Muscle of leg (tissue), 3 donors: ENCODE measurements at regions not wholly inside any gene's neighbourhood (a gene's known extent, or its start where the extent isn't known, plus 50 kb on each side); places are given as distances from the start of the nearest gene placed in this dataset.
"Not testable (repeated sequence)": the region's sequence is repeated elsewhere in the genome, so short reads cannot be mapped to it uniquely, and the experiment has no call there.

Experiments
- DNase-seq: peaks from one replicate; pipeline ENCODE4 v3.0.0; 2013
- H3K27ac ChIP-seq: one replicate; pipeline ENCODE4 v1.5.1; 2013; ENCODE audit warnings: mild to moderate bottlenecking, low read length, control low read depth
- H3K27me3 ChIP-seq: one replicate; pipeline ENCODE4 v1.6.1; 2013; ENCODE audit warnings: low read length; ENCODE audit not compliant: control insufficient read depth, insufficient read depth
- H3K36me3 ChIP-seq: one replicate; pipeline ENCODE4 v1.6.1; 2013; ENCODE audit warnings: low read length; ENCODE audit not compliant: control insufficient read depth, insufficient read depth
- H3K4me1 ChIP-seq: one replicate; pipeline ENCODE4 v1.6.1; 2013; ENCODE audit warnings: low read length; ENCODE audit not compliant: control insufficient read depth, insufficient read depth
- H3K4me3 ChIP-seq: one replicate; pipeline ENCODE4 v1.5.1; 2013; ENCODE audit warnings: low read length, control low read depth
- H3K9me3 ChIP-seq: replicated peaks from 2 replicates; pipeline ENCODE4 v1.6.1; 2013; ENCODE audit warnings: low read depth, low read length; ENCODE audit not compliant: control insufficient read depth
- WGBS: methylation state at CpG from one replicate; pipeline ENCODE4 v1.1.5; 2013; ENCODE audit warnings: missing lambda C conversion rate; ENCODE audit not compliant: insufficient coverage; 5-methylcytosine and 5-hydroxymethylcytosine counted together

DNA sequence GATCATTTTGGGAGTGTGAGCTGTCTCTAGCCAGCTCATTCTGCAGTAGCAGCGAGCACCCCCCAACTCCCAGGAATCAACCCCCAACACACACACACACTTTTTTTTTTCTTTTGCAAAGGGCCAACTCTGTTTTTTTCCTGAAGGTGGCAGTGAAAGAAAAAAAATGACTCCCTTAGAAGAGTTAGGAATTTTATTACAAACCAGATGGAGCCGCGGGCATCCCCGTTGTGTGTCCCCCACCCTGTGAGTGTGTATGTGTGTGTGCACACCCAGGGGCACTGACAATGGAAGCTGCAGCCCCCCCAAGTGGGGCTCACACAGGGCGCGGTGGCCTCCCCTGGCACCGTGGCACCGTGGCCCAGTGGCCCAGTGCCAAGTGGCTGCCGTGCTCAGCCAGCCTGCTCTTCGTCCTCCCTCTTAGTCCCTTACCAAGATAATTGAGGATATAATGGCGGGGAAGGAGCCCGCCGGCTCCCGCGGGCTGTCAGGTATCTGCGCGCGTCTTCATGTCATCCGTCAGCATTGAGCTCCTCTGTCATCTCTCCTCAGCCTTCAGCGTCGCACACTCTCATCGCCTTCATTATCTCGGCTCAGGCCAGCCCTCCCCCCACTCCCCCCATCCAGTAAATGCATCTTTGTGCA is 314.1 kb downstream of the ZNF536 start:
- Histone ChIP-seq H3K4me3 (no peak overlapping the region), H3K27ac (no peak overlapping the region), H3K27me3 (peaks cover 2% of the 10 kb centered on the region), H3K9me3 (no peaks in the 10 kb centered on the region), H3K4me1 (peaks cover 38% of the 10 kb centered on the region), H3K36me3 (no peaks in the 10 kb centered on the region)
- WGBS, result 79% methylated on average over 10 of the region's 23 CpGs
- peak; percentile 78 for DNase-seq

DNA sequence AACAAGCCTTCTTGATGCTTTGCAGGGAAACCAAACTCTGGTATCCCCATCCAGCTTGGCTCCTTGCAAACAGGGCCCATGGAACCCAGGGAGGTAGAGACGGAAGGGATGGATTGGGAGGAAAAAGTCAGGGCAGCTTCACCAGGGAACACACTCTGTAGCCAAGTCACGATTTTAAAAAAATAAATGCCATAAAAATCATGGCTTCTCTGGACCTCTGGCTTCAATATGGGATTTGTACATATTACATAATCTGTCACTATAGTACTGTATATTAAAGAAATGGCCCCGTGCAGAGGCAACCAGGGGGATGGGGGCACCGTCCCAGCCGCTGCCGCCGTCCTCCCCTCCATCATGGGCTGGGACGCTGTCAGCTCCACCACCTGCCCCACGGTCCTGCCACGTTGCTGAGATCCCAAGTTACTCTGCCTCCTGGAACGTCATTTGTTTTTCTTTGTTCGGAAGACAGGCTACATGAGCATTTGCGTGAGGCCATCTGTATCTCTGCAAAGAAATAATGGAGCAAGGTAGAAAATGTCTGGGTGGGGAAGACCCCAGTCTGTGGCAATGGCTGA is 313.3 kb downstream of the ZNF536 start:
- Histone ChIP-seq H3K27ac (no peak overlapping the region), H3K27me3 (peaks cover 2% of the 10 kb centered on the region), H3K9me3 (no peaks in the 10 kb centered on the region), H3K4me1 (peaks cover 34% of the 10 kb centered on the region), H3K36me3 (no peaks in the 10 kb centered on the region), H3K4me3 (no peak overlapping the region)
- WGBS, result 56% methylated on average over 11 of the region's 13 CpGs
- DNase-seq, result no peak

DNA sequence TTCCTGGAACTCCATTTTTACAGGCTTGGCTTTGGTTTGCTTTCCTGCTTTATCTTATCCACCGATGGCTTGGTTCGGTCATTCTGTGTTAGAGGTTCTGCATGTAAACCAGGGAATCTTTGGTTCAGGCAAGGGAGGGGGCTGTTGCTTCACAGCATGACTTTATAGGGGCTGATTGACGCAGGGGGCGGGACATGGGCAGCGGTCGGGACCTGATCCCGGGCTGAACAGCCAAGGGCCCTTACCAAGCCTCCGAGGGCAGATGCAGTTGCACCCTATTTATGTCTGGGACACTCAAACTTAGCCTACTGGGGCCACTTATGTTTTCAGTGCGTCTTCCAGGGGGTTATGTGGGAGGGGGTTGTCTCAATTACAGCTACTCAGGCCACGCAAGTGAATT is 312.4 kb downstream of the ZNF536 start:
- Histone ChIP-seq H3K27ac (no peak overlapping the region), H3K4me1 (peaks cover 37% of the 10 kb centered on the region), H3K36me3 (no peaks in the 10 kb centered on the region), H3K9me3 (no peaks in the 10 kb centered on the region), H3K27me3 (peaks cover 2% of the 10 kb centered on the region), H3K4me3 (no peak overlapping the region)
- no peak for DNase-seq
- WGBS, result 64% methylated on average over 7 of the region's 10 CpGs

DNA sequence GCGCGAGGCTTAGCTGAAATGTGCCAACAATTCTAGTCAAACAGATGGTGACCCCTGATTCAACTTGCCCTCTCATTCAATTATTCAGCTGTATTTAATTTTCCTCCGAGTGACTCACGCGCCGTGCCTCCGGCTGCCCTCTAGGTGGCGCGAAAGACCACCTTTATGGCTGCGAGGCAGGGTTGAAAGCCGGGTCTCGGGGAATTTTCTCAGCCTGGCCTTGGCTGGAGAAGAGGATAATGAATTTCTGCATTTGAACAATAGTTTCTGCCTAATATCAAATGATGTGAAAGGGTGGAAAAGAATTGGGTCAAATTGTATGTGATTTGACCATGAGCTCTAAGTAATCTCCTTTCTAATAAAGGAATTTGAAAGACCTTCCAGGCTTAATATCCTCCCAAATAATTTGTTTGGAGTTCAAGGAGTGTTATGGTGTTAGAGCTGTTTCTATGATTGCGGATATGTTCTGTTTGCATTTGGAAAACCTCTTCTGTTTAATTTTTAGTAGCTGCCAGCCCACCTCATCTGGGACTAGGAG is 310.9 kb downstream of the ZNF536 start:
- Histone ChIP-seq H3K4me1 (peaks cover 52% of the 10 kb centered on the region), H3K9me3 (no peaks in the 10 kb centered on the region), H3K27ac (no peak overlapping the region), H3K4me3 (no peak overlapping the region), H3K27me3 (peaks cover 2% of the 10 kb centered on the region), H3K36me3 (no peaks in the 10 kb centered on the region)
- peak; percentile 96 for DNase-seq
- 0% methylated on average over 5 of the region's 13 CpGs for WGBS

DNA sequence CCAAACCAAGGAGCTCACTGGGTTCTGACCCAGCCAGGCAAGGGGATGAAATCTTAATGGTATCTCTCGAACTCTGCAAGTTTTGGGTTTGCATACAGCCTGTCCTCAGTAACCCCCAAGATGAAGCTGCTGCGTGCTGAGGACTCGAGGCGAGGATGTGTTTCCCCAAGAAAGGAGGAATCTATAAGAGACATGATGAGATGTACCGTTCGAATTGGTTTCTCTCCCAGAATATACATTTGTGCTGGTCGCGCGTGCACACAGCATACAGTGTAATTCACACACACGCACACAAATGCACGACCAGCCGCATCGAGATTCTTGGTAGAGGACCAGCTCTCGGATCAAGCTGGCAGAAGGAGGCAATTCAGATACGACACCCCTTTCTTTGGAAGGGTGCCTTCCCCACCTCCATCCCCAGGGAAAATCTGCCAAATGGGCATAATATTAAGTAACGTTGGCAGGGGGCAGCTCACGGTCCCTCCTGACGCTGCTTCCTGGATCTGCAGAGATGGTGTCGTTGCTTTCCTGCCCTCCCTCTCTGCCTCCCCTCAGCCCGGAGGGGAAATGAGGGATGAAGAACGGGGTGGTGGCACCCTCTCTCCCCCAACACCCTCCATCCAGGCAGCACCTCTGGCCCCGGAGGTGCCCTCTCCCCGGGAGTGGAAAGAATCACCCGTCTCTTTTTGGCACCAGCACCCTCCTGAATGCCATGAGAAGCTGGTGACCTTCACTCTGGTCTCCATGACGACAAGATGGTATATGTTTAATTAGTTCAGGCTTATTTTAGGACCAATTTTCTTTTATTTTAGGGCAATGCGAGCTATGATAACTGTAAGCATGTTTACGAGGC is 310.2 kb downstream of the ZNF536 start:
- Histone ChIP-seq H3K9me3 (no peaks in the 10 kb centered on the region), H3K36me3 (no peaks in the 10 kb centered on the region), H3K27ac (peak overlapping the region; percentile 16), H3K4me1 (peaks cover 53% of the 10 kb centered on the region), H3K27me3 (peaks cover 2% of the 10 kb centered on the region), H3K4me3 (no peak overlapping the region)
- no peak for DNase-seq
- 40% methylated on average over 12 of the region's 27 CpGs for WGBS

DNA sequence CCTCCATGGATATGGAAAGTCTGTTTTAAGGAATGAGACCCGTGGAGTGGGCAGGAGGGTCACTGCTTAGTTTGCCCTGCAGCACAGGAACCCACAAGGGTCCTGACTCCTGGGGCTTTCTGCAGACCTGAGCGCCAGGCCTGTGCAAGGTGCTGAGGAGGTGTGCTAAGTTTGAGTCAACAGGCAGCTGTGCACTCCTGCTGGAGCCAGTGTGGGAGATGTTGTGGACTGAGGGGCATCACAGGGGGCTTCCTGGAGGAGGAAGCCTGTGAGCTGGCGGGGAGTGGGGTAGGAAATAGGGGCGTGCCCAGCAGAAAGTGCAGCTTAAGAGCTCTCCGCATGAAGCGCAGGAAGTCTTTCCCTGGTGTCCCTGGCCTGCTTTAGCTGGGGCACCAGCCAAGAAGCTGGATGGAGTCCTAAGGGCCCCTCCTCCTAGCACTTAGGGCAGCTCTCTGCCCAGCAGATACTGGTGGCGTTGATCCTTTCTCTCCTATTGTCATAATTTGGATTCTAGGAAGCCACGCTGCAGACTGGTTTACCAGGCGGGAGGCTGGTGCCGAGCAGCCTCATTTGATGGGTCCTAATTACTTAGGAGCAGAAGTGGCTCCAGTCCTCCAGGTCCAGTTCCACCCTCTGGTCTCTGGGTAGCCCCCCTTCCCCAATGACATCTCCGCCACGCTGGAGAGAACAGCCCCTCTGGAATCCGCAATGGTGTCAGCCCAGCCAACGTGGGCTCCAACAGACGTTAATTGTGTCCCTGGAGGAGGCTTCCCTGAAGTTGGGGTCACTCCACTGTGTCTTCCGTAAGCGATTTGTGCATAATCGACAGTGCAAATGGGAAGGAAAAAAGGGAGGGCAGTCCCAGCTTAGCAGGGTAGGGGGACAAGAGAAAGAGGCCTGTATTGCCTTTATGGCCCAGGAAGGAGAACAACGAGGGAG is 309.2 kb downstream of the ZNF536 start:
- Histone ChIP-seq H3K9me3 (no peaks in the 10 kb centered on the region), H3K36me3 (no peaks in the 10 kb centered on the region), H3K27me3 (peaks cover 2% of the 10 kb centered on the region), H3K4me3 (no peak overlapping the region), H3K27ac (no peak overlapping the region), H3K4me1 (peaks cover 47% of the 10 kb centered on the region)
- no peak for DNase-seq
- WGBS, result 67% methylated on average over 16 of the region's 19 CpGs

DNA sequence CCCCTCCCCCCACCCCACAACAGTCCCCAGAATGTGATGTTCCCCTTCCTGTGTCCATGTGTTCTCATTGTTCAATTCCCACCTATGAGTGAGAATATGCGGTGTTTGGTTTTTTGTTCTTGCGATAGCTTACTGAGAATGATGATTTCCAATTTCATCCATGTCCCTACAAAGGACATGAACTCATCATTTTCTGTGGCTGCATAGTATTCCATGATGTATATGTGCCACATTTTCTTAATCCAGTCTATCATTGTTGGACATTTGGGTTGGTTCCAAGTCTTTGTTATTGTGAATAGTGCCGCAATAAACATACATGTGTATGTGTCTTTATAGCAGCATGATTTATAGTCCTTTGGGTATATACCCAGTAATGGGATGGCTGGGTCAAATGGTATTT is 308.2 kb downstream of the ZNF536 start:
- DNase-seq, H3K27me3 ChIP-seq: not testable (repeated sequence)

DNA sequence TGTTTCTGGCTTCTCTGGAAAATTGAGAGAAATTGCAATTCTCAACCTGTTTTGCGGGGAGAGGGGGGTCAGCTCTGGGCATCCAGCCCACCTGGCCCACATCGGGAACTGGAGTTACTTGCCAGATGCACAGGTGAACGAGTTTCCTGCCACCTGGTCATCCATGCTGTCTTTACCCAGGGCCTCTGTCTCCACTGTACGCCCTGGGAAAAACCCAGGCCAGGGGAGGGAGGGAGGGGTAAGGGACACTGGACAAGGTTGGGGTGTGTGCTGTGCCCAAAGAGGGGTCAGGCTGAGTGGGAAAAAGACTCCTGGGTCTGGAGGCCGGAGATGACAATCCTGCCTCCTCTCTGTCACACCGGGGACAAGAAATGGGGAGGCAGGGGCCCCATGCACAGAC is 307.6 kb downstream of the ZNF536 start:
- Histone ChIP-seq H3K4me3 (no peak overlapping the region), H3K4me1 (peaks cover 40% of the 10 kb centered on the region), H3K27me3 (peaks cover 3% of the 10 kb centered on the region), H3K27ac (no peak overlapping the region), H3K36me3 (no peaks in the 10 kb centered on the region), H3K9me3 (no peaks in the 10 kb centered on the region)
- no peak for DNase-seq
- 73% methylated on average over 3 of the region's 6 CpGs for WGBS

More for the DNA sequence above, 308.2 kb downstream of the ZNF536 start:
- WGBS, result no CpG with 5 or more reads among the region's 3 CpGs
- H3K27ac ChIP-seq, H3K36me3 ChIP-seq, H3K4me3 ChIP-seq, H3K9me3 ChIP-seq: not testable (repeated sequence)
- H3K4me1 ChIP-seq, result peaks cover 38% of the 10 kb centered on the region

DNA sequence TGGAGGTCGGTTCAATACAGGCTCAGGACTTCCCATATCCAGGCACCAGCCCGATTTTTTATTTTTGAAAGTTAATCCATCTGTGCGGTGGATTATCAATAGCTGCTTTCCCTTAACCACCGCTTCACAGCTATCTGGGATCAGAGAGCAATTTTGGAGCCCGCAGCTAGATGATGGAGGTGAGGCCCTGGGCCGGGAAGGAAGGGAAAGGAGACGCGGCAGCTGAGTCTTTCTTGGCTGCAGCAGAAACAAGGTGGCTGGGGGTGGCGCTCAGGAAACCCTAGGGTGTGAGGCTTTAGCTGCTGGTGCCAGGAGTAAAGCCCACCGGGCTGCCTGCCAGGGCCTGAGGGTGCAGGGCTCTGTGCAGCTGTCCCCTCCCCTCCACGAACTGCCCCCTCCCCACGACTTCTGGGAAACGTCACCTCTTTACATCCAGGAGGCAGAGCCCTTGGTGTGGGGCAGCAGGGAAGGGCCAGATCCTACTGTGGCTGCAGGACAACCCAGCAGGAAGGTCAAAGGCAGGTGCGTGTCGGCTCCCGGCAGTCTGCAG is 307.0 kb downstream of the ZNF536 start:
- Histone ChIP-seq H3K4me3 (no peak overlapping the region), H3K27ac (no peak overlapping the region), H3K4me1 (peaks cover 45% of the 10 kb centered on the region), H3K27me3 (peaks cover 4% of the 10 kb centered on the region), H3K9me3 (no peaks in the 10 kb centered on the region), H3K36me3 (no peaks in the 10 kb centered on the region)
- 11% methylated on average over 7 of the region's 16 CpGs for WGBS
- DNase-seq, result peak; percentile 52
